H1 (cell line): ENCODE measurements at regions not wholly inside any gene's neighbourhood (a gene's known extent, or its start where the extent isn't known, plus 50 kb on each side); places are given as distances from the start of the nearest gene placed in this dataset.

Experiments
- CTCF ChIA-PET: fragments of 300-600 bp; sonication (Branson Sonifier 250); formaldehyde crosslinking; loops from one replicate; lab custom pipeline; 2021; ENCODE audit not compliant: partially characterized antibody; lab: Charles Lee
- POLR2A ChIA-PET: fragments of 300-600 bp; sonication (Branson Sonifier 250); formaldehyde crosslinking; loops from one replicate; lab custom pipeline; 2021; ENCODE audit warnings: inconsistent platforms; ENCODE audit not compliant: partially characterized antibody; lab: Charles Lee
- DNase-seq, 2 experiments: peaks; one replicate each; pipeline versions ENCODE4 v3.0.0 to v3.0.0-alpha.2; 2010 to 2022; ENCODE audit warnings: low spot score in 2 of 2, low read depth in 1 of 2, mixed read lengths in 1 of 2
- FAIRE-seq: peaks from 2 replicates; lab custom pipeline; 2011; peaks lifted over from hg19 to GRCh38; lab: Jason Lieb, UNC
- H2AFZ ChIP-seq: 2 replicates; pipeline ENCODE4 v1.8.1; 2012; ENCODE audit warnings: low read length, inconsistent platforms
- H2AK5ac ChIP-seq: 2 replicates; pipeline ENCODE4 v1.6.1; 2013; ENCODE audit warnings: low read depth, low read length
- H2BK120ac ChIP-seq: replicated peaks from 2 replicates; pipeline ENCODE3; 2013; ENCODE audit warnings: low read depth, low read length, inconsistent platforms
- H2BK12ac ChIP-seq: 2 replicates; pipeline ENCODE4 v1.6.1; 2013; ENCODE audit warnings: low read depth, low read length
- H2BK15ac ChIP-seq: 2 replicates; pipeline ENCODE4 v1.6.1; 2013; ENCODE audit warnings: low read length
- H2BK20ac ChIP-seq: 2 replicates; pipeline ENCODE4 v1.6.1; 2013; ENCODE audit warnings: low read length
- H2BK5ac ChIP-seq: 2 replicates; pipeline ENCODE4 v1.6.1; 2013; ENCODE audit warnings: low read depth, low read length
- H3K14ac ChIP-seq: 2 replicates; pipeline ENCODE4 v1.6.1; 2013; ENCODE audit warnings: inconsistent platforms; ENCODE audit not compliant: insufficient read length
- H3K18ac ChIP-seq: 2 replicates; pipeline ENCODE4 v1.6.1; 2013; ENCODE audit warnings: low read length; ENCODE audit errors: extremely low read depth
- H3K23ac ChIP-seq: 2 replicates; pipeline ENCODE4 v1.6.1; 2013; ENCODE audit warnings: inconsistent platforms; ENCODE audit not compliant: insufficient read length
- H3K23me2 ChIP-seq: 2 replicates; pipeline ENCODE4 v1.6.1; 2013; ENCODE audit warnings: low read depth, low read length
- H3K27ac ChIP-seq: 2 replicates; pipeline ENCODE4 v1.6.1; 2011; ENCODE audit warnings: low read depth, low read length, inconsistent platforms
- H3K27me3 ChIP-seq, 4 experiments: replicated peaks in 1 of 4; 1 replicate in 1 of 4; 2 replicates in 3 of 4; pipeline versions ENCODE4 v1.6.1 to v1.8.1; 2011 to 2013; ENCODE audit warnings: low read length in 3 of 4, mild to moderate bottlenecking in 3 of 4, inconsistent platforms in 2 of 4, mixed read lengths in 2 of 4, moderate library complexity in 1 of 4; ENCODE audit not compliant: control insufficient read depth in 3 of 4, insufficient read depth in 3 of 4; ENCODE audit errors: extremely low read depth in 1 of 4
- H3K36me3 ChIP-seq, 4 experiments: 2 replicates each; pipeline versions ENCODE4 v1.6.1 to v1.8.1; 2011 to 2013; ENCODE audit warnings: mild to moderate bottlenecking in 4 of 4, low read length in 3 of 4, moderate library complexity in 2 of 4, control low read depth in 1 of 4, inconsistent platforms in 1 of 4; ENCODE audit not compliant: insufficient read depth in 4 of 4, control insufficient read depth in 2 of 4
- H3K4ac ChIP-seq: replicated peaks from 2 replicates; pipeline ENCODE3; 2013; ENCODE audit warnings: low read length, low read depth, mixed read lengths, inconsistent platforms; ENCODE audit not compliant: insufficient read length
- H3K4me1 ChIP-seq, 4 experiments: replicated peaks in 1 of 4; 1 replicate in 1 of 4; 2 replicates in 3 of 4; pipeline versions ENCODE4 v1.6.1 to v1.8.1; 2011 to 2013; ENCODE audit warnings: low read length in 3 of 4, inconsistent platforms in 2 of 4, mixed read lengths in 1 of 4; ENCODE audit not compliant: insufficient read depth in 4 of 4, control insufficient read depth in 3 of 4
- H3K4me2 ChIP-seq, 2 experiments: 2 replicates each; pipeline versions ENCODE4 v1.6.1 to v1.8.1; 2011 to 2013; ENCODE audit warnings: low read depth in 2 of 2, low read length in 2 of 2, control low read depth in 1 of 2, inconsistent platforms in 1 of 2, mild to moderate bottlenecking in 1 of 2; ENCODE audit not compliant: insufficient read depth in 1 of 2
- H3K4me3 ChIP-seq, 4 experiments: fragments of 200-600, 300-600 bp in 1 of 4; sonication (generic), shearing (Covaris generic), sonication (Bioruptor Twin) in 1 of 4; 2 replicates each; pipeline versions ENCODE4 v1.5.1 to v1.8.1; 2011 to 2016; ENCODE audit warnings: low read length in 4 of 4, low read depth in 3 of 4, control low read depth in 2 of 4, inconsistent platforms in 2 of 4, mild to moderate bottlenecking in 2 of 4, mixed read lengths in 1 of 4, moderate library complexity in 1 of 4; ENCODE audit not compliant: insufficient read depth in 2 of 4; ENCODE audit errors: extremely low read depth in 1 of 4
- H3K56ac ChIP-seq: replicated peaks from 2 replicates; pipeline ENCODE3; 2013; ENCODE audit warnings: low read depth, mild to moderate bottlenecking, mixed read lengths, low read length, inconsistent platforms; ENCODE audit not compliant: insufficient read length
- H3K79me1 ChIP-seq: 2 replicates; pipeline ENCODE4 v1.6.1; 2013; ENCODE audit warnings: low read depth, low read length, control low read depth
- H3K79me2 ChIP-seq, 2 experiments: 2 replicates each; pipeline versions ENCODE4 v1.6.1 to v1.8.1; 2012 to 2013; ENCODE audit warnings: low read length in 2 of 2, mild to moderate bottlenecking in 2 of 2, inconsistent platforms in 1 of 2; ENCODE audit not compliant: insufficient read depth in 2 of 2, control insufficient read depth in 1 of 2
- H3K9ac ChIP-seq, 4 experiments: replicated peaks in 1 of 4; 1 replicate in 1 of 4; 2 replicates in 3 of 4; pipeline versions ENCODE4 v1.6.1 to v1.8.1; 2011 to 2013; ENCODE audit warnings: low read depth in 3 of 4, low read length in 3 of 4, control low read depth in 2 of 4, mild to moderate bottlenecking in 2 of 4, moderate library complexity in 2 of 4, inconsistent platforms in 1 of 4; ENCODE audit errors: extremely low read depth in 1 of 4
- H3K9me3 ChIP-seq, 2 experiments: 2 replicates each; pipeline versions ENCODE4 v1.6.1 to v1.8.1; 2012 to 2013; ENCODE audit warnings: mild to moderate bottlenecking in 2 of 2, moderate library complexity in 2 of 2, control low read depth in 1 of 2, inconsistent platforms in 1 of 2, low read depth in 1 of 2, low read length in 1 of 2, mixed read lengths in 1 of 2; ENCODE audit not compliant: insufficient read depth in 2 of 2
- H4K20me1 ChIP-seq, 2 experiments: replicated peaks in 1 of 2; 2 replicates each; pipeline versions ENCODE3 to v1.8.1; 2011 to 2013; ENCODE audit warnings: inconsistent platforms in 2 of 2, low read length in 2 of 2, mild to moderate bottlenecking in 1 of 2; ENCODE audit not compliant: insufficient read depth in 2 of 2, control insufficient read depth in 1 of 2
- H4K5ac ChIP-seq: 2 replicates; pipeline ENCODE4 v1.6.1; 2013; ENCODE audit warnings: low read length, low read depth, mixed read lengths, inconsistent platforms; ENCODE audit not compliant: insufficient read length
- H4K8ac ChIP-seq: 2 replicates; pipeline ENCODE4 v1.8.0; 2013; ENCODE audit warnings: mild to moderate bottlenecking, moderate library complexity, low read length, inconsistent platforms; ENCODE audit not compliant: insufficient read depth; ENCODE audit errors: extremely low read depth
- H4K91ac ChIP-seq: replicated peaks from 2 replicates; pipeline ENCODE3; 2013; ENCODE audit warnings: low read length, mixed read lengths, inconsistent platforms; ENCODE audit not compliant: insufficient read length
- CREB1 ChIP-seq: IDR thresholded peaks from 2 replicates; pipeline ENCODE4 v1.6.1; 2012; ENCODE audit warnings: inconsistent platforms
- CTBP2 ChIP-seq: IDR thresholded peaks from 2 replicates; pipeline ENCODE4 v1.7.0; 2011; ENCODE audit warnings: borderline replicate concordance, mild to moderate bottlenecking, moderate library complexity, mixed read lengths, low read length; ENCODE audit not compliant: insufficient read depth, insufficient read length
- HDAC2 ChIP-seq, 2 experiments: fragments of 300-600 bp in 1 of 2; sonication (generic) in 1 of 2; IDR thresholded peaks; 2 replicates each; pipeline ENCODE4 v1.6.1; 2011 to 2012; ENCODE audit warnings: low read depth in 2 of 2, low read length in 2 of 2, mild to moderate bottlenecking in 2 of 2, moderate library complexity in 2 of 2, borderline replicate concordance in 1 of 2, inconsistent platforms in 1 of 2
- KDM1A ChIP-seq: fragments of 200-600, 300-600 bp; sonication (generic); IDR thresholded peaks from 2 replicates; pipeline ENCODE4 v1.7.1; 2016; ENCODE audit warnings: mild to moderate bottlenecking, low read length, borderline replicate concordance
- PHF8 ChIP-seq: fragments of 200-600 bp; sonication (generic); conservative IDR thresholded peaks from 2 replicates; pipeline ENCODE4 v1.7.1; 2012; ENCODE audit warnings: low read depth, mild to moderate bottlenecking, inconsistent platforms, low read length, moderate library complexity
- POLR2AphosphoS5 ChIP-seq: IDR thresholded peaks from 2 replicates; pipeline ENCODE4 v1.6.1; 2011; ENCODE audit warnings: low read depth, low read length
- SIRT6 ChIP-seq: IDR thresholded peaks from one replicate; pipeline ENCODE4 v1.7.1; 2012; ENCODE audit warnings: low read length, inconsistent platforms
- TAF1 ChIP-seq: IDR thresholded peaks from 2 replicates; pipeline ENCODE4 v1.6.1; 2011; ENCODE audit warnings: mild to moderate bottlenecking, low read depth, low read length
- WGBS, 2 experiments: shearing (Covaris generic) in 1 of 2; methylation state at CpG; one replicate each; pipeline versions ENCODE4 v1.1.6 to v1.1.7; 2013 to 2015; ENCODE audit warnings: low lambda C conversion rate in 2 of 2, mixed read lengths in 2 of 2, inconsistent platforms in 1 of 2, low coverage in 1 of 2, missing lambda C conversion rate in 1 of 2; ENCODE audit not compliant: insufficient replicate concordance in 2 of 2, insufficient coverage in 1 of 2, insufficient read length in 1 of 2; ENCODE audit errors: extremely low coverage in 1 of 2, missing lambda C conversion rate in 1 of 2; 5-methylcytosine and 5-hydroxymethylcytosine counted together

DNA sequence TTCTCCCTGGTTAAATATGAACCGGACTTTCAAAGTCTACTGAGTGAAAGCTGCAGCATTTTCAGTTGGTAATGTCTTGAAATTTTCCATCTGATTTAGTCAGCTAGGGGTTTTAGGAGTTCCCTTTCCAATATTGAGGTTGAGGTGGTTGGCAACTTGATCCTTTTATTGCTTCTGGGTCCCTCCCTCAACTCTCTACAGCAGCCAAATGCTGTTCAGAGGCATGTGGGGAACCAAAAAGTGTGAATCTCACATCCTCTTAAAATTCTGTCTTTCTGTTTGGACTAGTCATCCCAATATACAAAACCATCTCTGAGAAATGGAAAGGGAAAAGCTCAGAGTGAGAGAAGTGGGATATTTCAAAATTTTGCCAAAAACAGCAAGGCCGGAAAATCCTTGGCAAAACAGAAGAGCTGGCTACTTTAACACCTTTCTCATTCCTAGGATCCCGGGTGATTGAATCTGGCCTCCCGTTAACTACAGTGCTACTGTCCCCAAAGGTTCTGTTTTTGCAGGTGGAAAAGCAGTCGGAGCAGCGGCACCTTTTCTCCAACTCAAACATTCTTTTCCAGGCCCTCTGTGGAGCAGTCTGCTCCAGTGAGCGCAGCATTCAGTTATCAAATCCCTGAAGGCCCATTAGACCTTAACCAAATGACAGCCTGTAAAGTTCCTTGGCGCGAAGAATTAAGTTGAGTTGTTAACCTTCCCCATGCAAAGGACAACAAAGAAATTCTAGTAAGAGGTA lies 345.9 kb upstream of the NUDT12 start:
- H3K79me1 ChIP-seq = no peaks in the 10 kb centered on the region
- H3K18ac ChIP-seq = no peak overlapping the region
- H4K5ac ChIP-seq = no peak overlapping the region
- DNase-seq = no peak
- H3K4me3 ChIP-seq = no peak overlapping the region
- H4K20me1 ChIP-seq = no peaks in the 10 kb centered on the region
- H2BK5ac ChIP-seq = no peak overlapping the region
- no peak overlapping the region for H2BK15ac ChIP-seq
- 82% methylated on average over 9 of the region's 9 CpGs; no CpG with 5 or more reads in 1 of the 2 experiments for WGBS, 2 experiments
- H3K36me3 ChIP-seq = no peaks in the 10 kb centered on the region
- no peaks in the 10 kb centered on the region for H3K4me1 ChIP-seq
- H4K91ac ChIP-seq = no peak overlapping the region
- POLR2A ChIA-PET = no interaction called here
- no peak overlapping the region for H3K27ac ChIP-seq
- FAIRE-seq = no peak
- no peak overlapping the region for H3K4ac ChIP-seq
- H2AK5ac ChIP-seq = no peak overlapping the region
- no peak overlapping the region for H3K56ac ChIP-seq
- H2BK120ac ChIP-seq = no peak overlapping the region
- TF ChIP-seq POLR2AphosphoS5 = no peak
- TF ChIP-seq CTBP2 = no peak
- TF ChIP-seq HDAC2 (IDR thresholded peaks at IDR 0.05; ENCODE audit: borderline replicate concordance in 1 of 2, low read depth in 2 of 2, low read length in 2 of 2) = no peak
- TF ChIP-seq CREB1 = no peak
- TF ChIP-seq SIRT6 = no peak
- no peak for TF ChIP-seq TAF1
- TF ChIP-seq PHF8 = no peak
- TF ChIP-seq KDM1A = no peak
- no peak overlapping the region for H2BK12ac ChIP-seq
- no peaks in the 10 kb centered on the region for H3K9me3 ChIP-seq
- H3K79me2 ChIP-seq = no peaks in the 10 kb centered on the region
- H3K23me2 ChIP-seq = no peaks in the 10 kb centered on the region
- no peak overlapping the region for H3K23ac ChIP-seq
- no peaks in the 10 kb centered on the region for H3K27me3 ChIP-seq
- H2BK20ac ChIP-seq = no peak overlapping the region
- CTCF ChIA-PET = no interaction called here
- H3K4me2 ChIP-seq = no peak overlapping the region
- peak overlapping the region in 1 of 4 experiments; percentile 15; a peak in 1 of 7 replicates for H3K9ac ChIP-seq
- H4K8ac ChIP-seq = no peak overlapping the region
- H3K14ac ChIP-seq = no peak overlapping the region
- H2AFZ ChIP-seq = peak overlapping the region; percentile 58; the same call in 1 of the 2 replicates
